ENCODE measurements at regions not wholly inside any gene's neighbourhood (a gene's known extent, or its start where the extent isn't known, plus 50 kb on each side); places are given as distances from the start of the nearest gene placed in this dataset.
"Not testable (repeated sequence)": the region's sequence is repeated elsewhere in the genome, so short reads cannot be mapped to it uniquely, and the experiment has no call there.

DNA sequence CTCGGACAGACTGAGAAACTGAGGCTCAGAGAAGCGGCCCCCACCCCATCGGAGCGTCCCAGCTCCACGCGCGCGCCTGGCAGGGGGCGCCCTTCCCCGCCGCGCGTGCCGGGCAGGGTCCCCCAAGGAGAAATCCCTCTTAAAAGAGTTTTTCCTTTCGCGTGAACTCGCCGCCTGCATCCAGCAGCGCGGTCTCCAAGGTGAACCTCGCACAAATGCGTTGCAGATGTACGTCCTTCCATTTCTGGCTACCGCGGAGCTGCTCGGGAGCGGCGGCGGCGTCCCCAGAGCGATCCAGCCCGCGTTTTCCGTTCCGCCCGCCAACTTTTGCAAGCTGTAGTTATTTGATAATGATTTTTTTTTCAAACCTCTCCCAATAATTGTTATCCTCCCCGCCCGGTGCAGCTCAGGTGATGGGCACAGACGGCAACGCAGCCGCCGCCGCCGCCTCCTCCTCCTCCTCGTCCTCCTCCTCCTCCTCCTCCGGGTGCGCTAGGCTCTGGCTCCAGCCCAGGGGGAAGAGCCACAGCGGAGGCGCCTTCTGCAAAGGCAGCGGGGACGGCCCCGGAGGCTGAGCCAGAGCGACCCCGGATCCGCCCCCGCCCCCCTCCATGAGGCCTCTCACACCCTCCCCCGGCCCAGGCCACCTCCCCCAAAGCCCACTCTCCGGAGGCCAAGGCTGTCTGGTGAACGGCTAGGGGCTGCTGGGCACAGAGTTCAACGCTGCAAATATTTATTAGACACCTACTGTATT lies 74.0 kb upstream of the CUX1 start:
- DNase-seq (ENCODE audit: low read depth in 2 of 2), result peak; percentile 23 to 41

DNA sequence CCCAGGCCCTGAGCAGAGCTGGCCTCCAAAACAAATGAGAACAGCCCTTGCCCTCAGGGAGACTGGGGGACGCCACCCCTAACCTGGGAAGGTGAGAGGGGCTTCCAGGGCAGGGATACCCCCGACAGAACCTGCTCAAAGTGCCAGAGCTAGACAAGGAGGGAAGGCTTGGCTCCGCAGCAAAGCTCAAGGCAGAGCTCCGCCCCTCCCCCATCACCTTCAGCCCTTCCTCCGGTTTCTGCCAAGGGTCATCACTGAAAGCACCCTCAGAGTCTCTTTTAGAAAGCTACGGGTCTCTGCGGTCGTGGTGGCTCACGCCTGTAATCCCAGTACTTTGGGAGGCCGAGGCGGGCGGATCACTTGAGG lies 73.4 kb upstream of the CUX1 start:
- no peak for DNase-seq (ENCODE audit: low read depth in 2 of 2)

DNA sequence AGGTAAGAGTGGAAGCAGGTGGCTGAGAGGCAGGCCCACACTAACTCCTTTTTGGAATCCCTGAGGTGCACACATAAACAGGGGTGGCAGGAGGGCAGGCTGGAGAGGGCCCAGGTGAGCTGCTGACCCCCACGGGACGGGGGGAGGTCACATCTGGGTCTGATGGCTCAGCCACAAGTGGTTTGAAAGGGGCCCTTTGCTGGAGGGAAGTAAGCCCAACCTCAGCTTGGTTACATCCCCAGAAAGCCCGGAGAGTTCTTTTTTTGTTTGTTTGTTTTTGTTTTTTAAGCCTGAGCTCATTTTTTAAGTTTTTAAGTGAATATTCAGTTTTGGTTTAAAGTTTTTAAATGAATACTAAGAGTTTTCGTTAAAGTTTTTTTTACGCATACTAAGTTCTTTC lies 72.8 kb upstream of the CUX1 start:
- no peak for DNase-seq (ENCODE audit: low read depth in 2 of 2)

DNA sequence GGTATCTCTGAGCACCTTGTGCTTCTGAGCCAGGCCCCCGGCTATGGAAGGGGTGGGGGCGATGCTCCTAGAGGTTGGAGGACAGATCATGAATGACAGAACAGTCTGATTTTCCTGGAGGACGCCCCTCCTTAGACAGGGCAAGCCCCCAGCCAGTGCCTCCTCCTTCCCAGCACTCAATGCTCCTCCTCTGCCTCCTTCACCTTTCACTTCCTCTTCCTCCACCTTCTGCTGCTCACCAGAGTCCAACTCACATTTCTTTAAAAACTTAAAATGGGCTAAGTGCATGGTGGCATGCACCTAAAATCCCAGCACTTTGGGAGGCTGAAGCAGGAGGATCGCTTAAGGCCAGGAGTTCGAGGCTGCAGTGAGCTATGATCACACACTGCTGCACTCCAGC lies 71.1 kb upstream of the CUX1 start:
- DNase-seq (ENCODE audit: low read depth in 2 of 2), result no peak

DNA sequence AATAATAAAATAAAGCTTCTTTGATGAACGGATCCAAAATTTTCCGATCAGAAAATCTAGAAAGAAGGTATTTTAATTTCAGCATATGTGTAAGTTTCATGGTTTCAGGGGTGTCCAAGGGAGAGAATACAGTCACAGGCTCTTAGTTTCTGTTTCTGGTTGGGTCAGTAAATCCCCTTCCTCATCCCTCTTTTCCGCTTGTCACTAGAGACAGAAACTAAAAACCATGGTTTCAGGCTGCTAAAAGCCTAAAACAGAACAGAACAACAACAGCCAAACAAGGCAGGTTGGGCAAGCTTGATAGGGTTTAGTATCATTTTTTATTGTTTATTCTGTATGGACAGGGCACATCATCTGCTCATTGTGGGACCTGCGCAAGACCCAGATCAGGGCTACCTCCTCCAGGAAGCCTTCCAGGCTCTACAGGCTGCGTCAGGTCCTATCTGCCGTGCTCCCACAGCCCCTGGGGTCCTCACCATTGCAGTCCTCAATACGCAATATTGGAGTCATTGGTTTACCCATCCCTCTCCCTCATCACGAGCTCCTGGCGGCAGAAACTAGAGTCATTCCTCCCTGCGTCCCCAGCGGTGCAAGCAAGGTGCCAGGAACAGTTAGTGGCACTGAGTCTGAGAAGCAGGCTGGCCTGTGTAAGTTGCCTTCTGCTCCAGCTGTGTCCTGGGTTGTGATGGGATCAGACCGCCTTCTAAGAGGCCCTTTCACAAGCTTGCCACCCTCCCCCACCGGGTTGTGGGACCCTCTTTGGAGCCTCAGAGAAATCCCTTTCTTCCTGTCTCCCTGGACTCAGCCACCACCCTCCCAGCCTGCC lies 70.2 kb upstream of the CUX1 start:
- DNase-seq (ENCODE audit: low read depth in 2 of 2), result no peak

DNA sequence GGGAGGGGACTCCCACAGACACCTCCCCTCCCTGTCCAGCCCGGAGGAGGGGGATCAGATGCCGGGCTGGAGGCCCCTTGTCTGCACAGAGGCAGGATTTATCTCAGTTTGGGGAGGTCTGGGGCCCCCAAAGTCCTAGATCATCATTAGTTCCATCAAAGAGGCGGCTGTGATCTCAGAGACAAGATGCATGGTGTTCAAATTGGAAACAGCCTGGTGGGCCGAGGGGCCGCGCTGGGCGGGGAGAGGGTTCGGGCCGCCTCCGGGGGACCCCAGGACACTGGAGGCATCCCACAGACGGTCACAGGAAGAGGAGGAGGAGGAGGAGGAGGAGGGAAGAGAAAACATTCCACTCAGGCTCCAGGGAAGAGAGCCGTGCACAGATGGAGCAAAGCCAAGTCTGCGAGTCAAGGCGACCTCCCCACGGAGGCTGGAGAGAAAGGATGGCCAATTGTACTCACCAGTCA lies 69.5 kb upstream of the CUX1 start:
- DNase-seq (ENCODE audit: low read depth in 2 of 2), result no peak

DNA sequence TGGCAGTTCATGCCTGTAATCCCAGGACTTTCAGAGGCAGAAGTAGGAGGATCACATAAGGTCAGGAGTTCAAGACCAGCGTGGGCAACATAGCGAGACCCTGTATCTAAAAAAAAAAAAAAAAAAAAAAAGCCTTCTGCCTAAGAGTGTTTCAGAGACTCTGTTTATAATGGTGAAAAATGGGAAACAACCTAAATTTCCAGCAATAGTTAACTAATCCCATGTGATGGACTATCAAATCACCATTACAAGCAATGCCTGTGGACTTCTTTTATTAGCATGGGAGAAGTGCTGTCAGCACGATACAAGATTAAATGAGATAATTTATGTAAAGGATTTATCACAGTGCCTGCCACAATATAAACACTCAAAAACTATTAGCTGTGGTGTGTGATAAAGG lies 67.5 kb upstream of the CUX1 start:
- no peak for DNase-seq (ENCODE audit: low read depth in 2 of 2)

DNA sequence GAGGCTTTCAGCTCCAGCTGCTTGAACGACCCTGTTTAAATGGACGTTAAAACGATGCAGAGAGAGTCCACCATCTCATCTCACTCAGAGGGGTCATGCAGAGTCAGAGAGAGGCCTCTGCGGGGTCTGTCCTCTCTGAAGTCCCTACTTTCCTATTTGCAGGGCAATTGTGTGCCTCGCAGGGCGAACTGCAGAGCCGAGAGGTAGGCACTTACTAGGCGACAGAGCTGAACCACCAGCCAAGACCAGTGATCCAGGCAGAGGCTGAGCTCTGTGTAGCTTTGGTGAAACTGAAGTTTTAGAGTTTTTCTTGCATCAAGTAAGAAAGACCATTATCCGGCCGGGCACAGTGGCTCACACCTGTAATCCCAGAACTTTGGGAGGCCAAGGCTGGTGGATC lies 64.1 kb upstream of the CUX1 start:
- no peak for DNase-seq (ENCODE audit: low read depth in 2 of 2)

DNA sequence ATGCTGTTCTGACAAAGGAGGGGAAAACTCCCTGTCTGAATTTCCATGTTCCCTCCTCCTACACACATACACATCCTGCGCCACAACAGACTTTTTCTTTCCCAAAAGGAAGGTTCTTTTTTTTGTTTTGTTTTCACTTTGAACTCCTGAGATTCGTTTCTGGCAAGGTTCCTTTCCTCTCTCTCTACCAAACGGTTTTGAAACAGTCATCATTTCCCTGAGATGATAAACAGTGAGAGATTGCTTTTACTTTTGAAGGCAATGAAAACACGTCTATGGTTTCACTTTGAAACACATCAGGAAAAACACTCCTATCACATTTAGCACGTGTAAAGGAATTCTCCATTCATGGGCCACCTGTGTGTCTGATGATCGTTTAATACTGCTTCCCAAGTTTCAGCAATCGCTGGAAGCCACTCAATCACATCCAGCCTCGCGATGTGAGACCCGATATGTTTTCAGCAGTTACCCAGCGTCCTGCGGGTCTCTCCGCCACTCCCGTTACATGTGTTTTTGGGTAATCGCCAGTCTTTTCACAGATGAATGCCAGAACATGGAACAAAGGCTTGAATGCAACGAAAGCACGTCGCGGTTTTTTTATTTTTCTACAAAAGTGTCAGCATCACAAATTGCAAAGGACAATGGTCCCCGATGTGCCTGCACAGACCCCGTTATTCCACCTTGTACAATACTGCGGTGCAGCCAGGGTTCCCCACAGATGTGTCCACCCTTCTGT lies 62.8 kb upstream of the CUX1 start:
- DNase-seq (ENCODE audit: low read depth in 2 of 2), result no peak

DNA sequence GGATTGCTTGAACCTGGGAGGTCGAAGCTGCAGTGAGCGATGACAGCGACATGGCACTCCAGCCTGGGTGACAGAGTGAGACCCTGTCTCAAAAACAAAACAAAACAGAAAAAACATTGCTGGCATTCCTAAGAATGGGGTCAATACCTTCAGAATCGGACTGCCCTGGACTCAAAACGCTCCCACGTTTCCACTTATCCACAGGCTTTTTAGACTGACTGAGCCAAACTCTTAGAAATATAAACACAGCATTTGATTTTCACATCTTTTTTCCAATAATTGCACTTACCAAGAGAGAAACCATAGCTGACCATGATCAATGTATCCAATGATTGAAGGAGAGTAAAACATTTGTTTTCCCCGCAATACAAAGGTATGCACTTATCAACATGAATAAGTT lies 59.5 kb upstream of the CUX1 start:
- no peak for DNase-seq (ENCODE audit: low read depth in 2 of 2)

DNA sequence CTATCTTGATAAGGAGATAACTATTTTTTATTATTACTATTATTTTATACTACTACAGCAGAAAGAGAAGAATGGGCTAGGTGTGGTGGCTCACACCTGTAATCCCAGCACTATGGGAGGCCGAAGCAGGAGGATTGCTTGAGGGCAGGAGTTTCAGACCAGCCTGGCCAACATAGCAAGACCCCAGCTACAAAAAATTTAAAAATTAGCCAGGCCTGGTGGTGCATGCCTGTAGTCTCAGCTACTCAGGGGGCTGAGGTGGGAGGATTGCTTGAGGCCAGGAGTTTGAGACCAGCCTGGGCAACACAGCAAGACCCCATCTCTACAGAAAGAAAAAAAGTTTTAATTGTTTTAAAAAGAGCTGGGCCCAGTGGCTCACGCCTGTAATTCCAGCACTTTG lies 58.9 kb upstream of the CUX1 start:
- DNase-seq (ENCODE audit: low read depth in 2 of 2), result not testable (repeated sequence)

DNA sequence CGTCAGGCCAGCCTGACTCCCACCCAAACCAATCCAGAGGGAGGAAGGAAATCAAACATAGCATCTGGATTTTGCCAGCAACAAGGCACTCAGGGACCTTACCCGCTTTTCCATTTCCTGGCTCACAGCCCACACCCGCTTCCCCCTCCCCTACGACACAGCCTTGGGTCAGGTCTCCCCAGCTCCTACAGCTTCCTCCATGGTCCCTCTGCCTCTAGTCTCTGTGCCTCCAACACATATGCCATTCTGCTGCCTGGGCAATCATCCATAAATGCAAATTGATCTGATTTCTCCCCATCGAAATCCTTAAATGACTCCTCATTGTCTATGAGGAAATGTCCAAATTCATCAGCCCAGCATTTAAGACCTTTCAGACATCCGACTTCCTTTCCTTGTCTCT lies 53.2 kb upstream of the CUX1 start:
- no peak for DNase-seq (ENCODE audit: low read depth in 2 of 2)

DNA sequence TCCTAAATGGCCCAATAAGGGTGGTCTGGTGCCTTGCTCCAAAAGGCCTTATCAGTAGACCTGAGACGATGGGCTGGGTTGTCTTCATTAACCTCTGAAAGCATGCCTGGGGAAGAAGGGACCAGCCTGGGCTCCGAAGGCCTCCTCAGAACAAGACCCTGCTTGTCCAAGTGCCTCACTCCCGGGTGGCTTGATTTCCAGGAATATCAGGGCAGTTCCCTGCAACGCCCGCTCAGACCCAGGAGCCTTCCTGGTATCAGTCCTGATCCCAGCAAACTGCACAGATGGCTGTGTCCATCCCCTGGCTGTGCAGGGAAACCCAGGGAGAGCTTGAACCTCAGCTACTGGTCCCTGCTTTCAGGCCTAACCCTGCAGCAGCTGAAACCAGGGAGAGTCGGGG lies 49.9 kb upstream of the CUX1 start:
- DNase-seq (ENCODE audit: low read depth in 2 of 2), result no peak

All from stimulated activated CD4-positive, alpha-beta T cell treated with anti-CD3 and anti-CD28 coated beads, Interleukin-1b, Interleukin-23, amount 100 ng/mL, for 1 hour (primary cell).